GM23338 (cell line): ENCODE measurements at regions not wholly inside any gene's neighbourhood (a gene's known extent, or its start where the extent isn't known, plus 50 kb on each side); places are given as distances from the start of the nearest gene placed in this dataset.

Experiments used
- ATAC-seq: fragments of 200-7000 bp; cut with Tn5 transposase; 3 replicates; pipeline ENCODE4 v1.9.1; 2020
- DNase-seq: peaks from one replicate; pipeline ENCODE4 v3.0.0-alpha.2; 2015; ENCODE audit warnings: low spot score
- H2AFZ ChIP-seq: fragments of 200-600 bp; sonication (generic); 2 replicates; pipeline ENCODE4 v1.8.0; 2016; ENCODE audit warnings: antibody characterized with exemption, mild to moderate bottlenecking, moderate library complexity
- H3F3A ChIP-seq: fragments of 200-600 bp; sonication (generic); replicated peaks from 2 replicates; pipeline ENCODE4 v1.8.0; 2017; ENCODE audit warnings: antibody characterized with exemption, mixed run types, low read depth
- H3K27ac ChIP-seq: fragments of 200-600 bp; sonication (generic); 2 replicates; pipeline ENCODE4 v1.6.1; 2016; ENCODE audit warnings: low read depth
- H3K27me3 ChIP-seq: fragments of 200-600 bp; sonication (generic); 2 replicates; pipeline ENCODE4 v1.8.0; 2016; ENCODE audit warnings: mild to moderate bottlenecking, mixed run types, moderate library complexity; ENCODE audit not compliant: insufficient read depth
- H3K36me3 ChIP-seq: fragments of 200-600 bp; sonication (generic); 2 replicates; pipeline ENCODE4 v1.8.0; 2016; ENCODE audit warnings: mild to moderate bottlenecking; ENCODE audit not compliant: insufficient read depth
- H3K4me1 ChIP-seq: fragments of 200-600 bp; sonication (generic); 2 replicates; pipeline ENCODE4 v1.8.0; 2016; ENCODE audit warnings: mild to moderate bottlenecking, moderate library complexity; ENCODE audit not compliant: insufficient read depth
- H3K4me2 ChIP-seq: fragments of 200-600 bp; sonication (generic); 2 replicates; pipeline ENCODE4 v1.7.1; 2017; ENCODE audit warnings: mixed run types
- H3K4me3 ChIP-seq: fragments of 200-600 bp; sonication (generic); 2 replicates; pipeline ENCODE4 v1.6.1; 2016; ENCODE audit warnings: mixed run types
- H3K79me2 ChIP-seq: fragments of 200-600 bp; sonication (generic); replicated peaks from 2 replicates; pipeline ENCODE4 v1.8.0; 2017; ENCODE audit warnings: mild to moderate bottlenecking; ENCODE audit not compliant: insufficient read depth
- H3K9me2 ChIP-seq: fragments of 200-600 bp; sonication (generic); 2 replicates; pipeline ENCODE4 v1.8.0; 2017; ENCODE audit not compliant: insufficient read depth
- H4K20me1 ChIP-seq: fragments of 200-600 bp; sonication (generic); replicated peaks from 2 replicates; pipeline ENCODE4 v1.8.0; 2017; ENCODE audit warnings: mild to moderate bottlenecking; ENCODE audit not compliant: insufficient read depth
- H3K27ac Mint-ChIP-seq: 2 replicates; pipeline ENCODE4 v1.8.0; 2020; ENCODE audit warnings: inconsistent platforms, mild to moderate bottlenecking, moderate library complexity, mixed read lengths
- H3K27me3 Mint-ChIP-seq: 3 replicates; pipeline ENCODE4 v1.8.0; 2022; ENCODE audit warnings: low read depth, mild to moderate bottlenecking, moderate library complexity, mixed read lengths, inconsistent platforms; ENCODE audit not compliant: insufficient read depth, poor library complexity
- H3K36me3 Mint-ChIP-seq: 3 replicates; pipeline ENCODE4 v1.8.0; 2021; ENCODE audit warnings: low read depth, mild to moderate bottlenecking, inconsistent platforms, moderate library complexity, mixed read lengths
- H3K4me1 Mint-ChIP-seq: 3 replicates; pipeline ENCODE4 v1.8.0; 2020; ENCODE audit warnings: mild to moderate bottlenecking, inconsistent platforms, mixed read lengths
- H3K4me3 Mint-ChIP-seq: 3 replicates; pipeline ENCODE4 v1.8.0; 2021; ENCODE audit warnings: moderate library complexity, mild to moderate bottlenecking, inconsistent platforms, mixed read lengths
- H3K9me3 Mint-ChIP-seq: 3 replicates; pipeline ENCODE4 v1.8.0; 2020; ENCODE audit warnings: moderate library complexity, mild to moderate bottlenecking, inconsistent platforms, mixed read lengths
- CREB1 ChIP-seq: fragments of 250-450 bp; sonication (Bioruptor Pico); IDR thresholded peaks from 2 replicates; pipeline ENCODE4 v1.5.0; 2020; ENCODE audit warnings: low read depth, mild to moderate bottlenecking, moderate library complexity
- EZH2 ChIP-seq: fragments of 200-600 bp; sonication (generic); IDR thresholded peaks from one replicate; pipeline ENCODE4 v1.8.0; 2017; ENCODE audit warnings: antibody characterized with exemption, mild to moderate bottlenecking, low read depth; ENCODE audit not compliant: unreplicated experiment
- EZH2phosphoT487 ChIP-seq: fragments of 200-600 bp; sonication (generic); IDR thresholded peaks from one replicate; pipeline ENCODE4 v1.8.1; 2018; ENCODE audit warnings: antibody characterized with exemption; ENCODE audit not compliant: unreplicated experiment
- JUNB ChIP-seq: IDR thresholded peaks from one replicate; pipeline ENCODE4 v1.6.1; 2016; ENCODE audit warnings: antibody characterized with exemption; ENCODE audit not compliant: unreplicated experiment
- NANOG ChIP-seq: IDR thresholded peaks from 2 replicates; pipeline ENCODE4 v1.6.1; 2016; ENCODE audit warnings: antibody characterized with exemption, borderline replicate concordance
- POLR2AphosphoS5 ChIP-seq: IDR thresholded peaks from 2 replicates; pipeline ENCODE4 v1.6.1; 2016; ENCODE audit warnings: antibody characterized with exemption, low read depth
- STAT1 ChIP-seq: IDR thresholded peaks from one replicate; pipeline ENCODE4 v1.6.1; 2016; ENCODE audit warnings: antibody characterized with exemption; ENCODE audit not compliant: unreplicated experiment
- ZNF114 ChIP-seq: fragments of 250-450 bp; sonication (Bioruptor Pico); IDR thresholded peaks from 2 replicates; pipeline ENCODE4 v1.5.0; 2020; ENCODE audit warnings: mild to moderate bottlenecking, moderate library complexity
- ZNF331 ChIP-seq: fragments of 250-450 bp; sonication (Bioruptor Pico); IDR thresholded peaks from 2 replicates; pipeline ENCODE4 v1.5.0; 2020; ENCODE audit warnings: low read depth, mild to moderate bottlenecking, moderate library complexity
- TF ChIP-seq, protein P1 (sequence below): IDR thresholded peaks from 2 replicates; pipeline ENCODE4 v1.6.1; 2016; ENCODE audit warnings: antibody characterized with exemption
- TF ChIP-seq, protein P2 (sequence below): IDR thresholded peaks from one replicate; pipeline ENCODE4 v1.6.1; 2018; ENCODE audit warnings: antibody characterized with exemption; ENCODE audit not compliant: unreplicated experiment
- TF ChIP-seq, protein P3 (sequence below), 2 experiments: fragments of 200-600 bp in 1 of 2; sonication (generic) in 1 of 2; conservative IDR thresholded peaks; 2 replicates each; pipeline versions ENCODE4 v1.5.1 to v1.6.1; 2016 to 2017; ENCODE audit warnings: antibody characterized with exemption in 2 of 2, low read depth in 2 of 2, mild to moderate bottlenecking in 2 of 2, moderate library complexity in 1 of 2
- TF ChIP-seq, protein P4 (sequence below): fragments of 250-450 bp; sonication (Bioruptor Pico); IDR thresholded peaks from 2 replicates; pipeline ENCODE4 v1.5.0; 2020; ENCODE audit warnings: mild to moderate bottlenecking, moderate library complexity

DNA sequence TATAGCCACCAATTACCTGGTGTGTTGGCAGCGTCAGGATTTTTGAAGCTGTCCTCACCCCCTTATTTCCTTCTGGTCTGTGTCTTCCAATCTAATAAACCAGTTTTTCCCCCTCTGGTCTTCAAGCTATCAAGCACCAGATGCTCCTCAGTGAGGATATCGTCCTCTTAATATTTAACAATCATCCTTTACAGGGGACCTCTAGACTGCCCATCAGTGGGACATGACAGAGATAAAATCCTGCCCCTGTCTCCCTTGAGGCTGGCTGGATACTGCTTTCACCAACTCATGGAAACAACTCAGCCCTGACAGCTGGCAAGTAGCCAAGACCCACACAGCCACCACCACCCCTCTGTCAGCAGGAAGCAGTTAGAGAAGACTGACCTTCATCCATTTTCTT is 421.0 kb upstream of the API5 start:
- Mint-ChIP-seq H3K4me1 (no peaks in the 10 kb centered on the region), H3K36me3 (peaks cover 3% of the 10 kb centered on the region; the same call in 2 of the 3 replicates), H3K9me3 (peaks cover 88% of the 10 kb centered on the region), H3K27me3 (no peaks in the 10 kb centered on the region), H3K4me3 (no peak overlapping the region), H3K27ac (no peak overlapping the region)
- H3K79me2 ChIP-seq, result no peaks in the 10 kb centered on the region
- no peak overlapping the region for H2AFZ ChIP-seq
- H3K4me1 ChIP-seq, result no peaks in the 10 kb centered on the region
- no peaks in the 10 kb centered on the region for H3K27me3 ChIP-seq
- H3K4me3 ChIP-seq, result no peak overlapping the region
- TF ChIP-seq NANOG (no peak), EZH2phosphoT487 (no peak), ZNF331 (CRISPR knock-in tag) (no peak), JUNB (no peak), POLR2AphosphoS5 (no peak), STAT1 (no peak), CREB1 (CRISPR knock-in tag) (no peak), ZNF114 (CRISPR knock-in tag) (no peak), EZH2 (no peak)
- TF ChIP-seq, protein P1, sequence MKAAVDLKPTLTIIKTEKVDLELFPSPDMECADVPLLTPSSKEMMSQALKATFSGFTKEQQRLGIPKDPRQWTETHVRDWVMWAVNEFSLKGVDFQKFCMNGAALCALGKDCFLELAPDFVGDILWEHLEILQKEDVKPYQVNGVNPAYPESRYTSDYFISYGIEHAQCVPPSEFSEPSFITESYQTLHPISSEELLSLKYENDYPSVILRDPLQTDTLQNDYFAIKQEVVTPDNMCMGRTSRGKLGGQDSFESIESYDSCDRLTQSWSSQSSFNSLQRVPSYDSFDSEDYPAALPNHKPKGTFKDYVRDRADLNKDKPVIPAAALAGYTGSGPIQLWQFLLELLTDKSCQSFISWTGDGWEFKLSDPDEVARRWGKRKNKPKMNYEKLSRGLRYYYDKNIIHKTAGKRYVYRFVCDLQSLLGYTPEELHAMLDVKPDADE, result no peak
- TF ChIP-seq, protein P2, sequence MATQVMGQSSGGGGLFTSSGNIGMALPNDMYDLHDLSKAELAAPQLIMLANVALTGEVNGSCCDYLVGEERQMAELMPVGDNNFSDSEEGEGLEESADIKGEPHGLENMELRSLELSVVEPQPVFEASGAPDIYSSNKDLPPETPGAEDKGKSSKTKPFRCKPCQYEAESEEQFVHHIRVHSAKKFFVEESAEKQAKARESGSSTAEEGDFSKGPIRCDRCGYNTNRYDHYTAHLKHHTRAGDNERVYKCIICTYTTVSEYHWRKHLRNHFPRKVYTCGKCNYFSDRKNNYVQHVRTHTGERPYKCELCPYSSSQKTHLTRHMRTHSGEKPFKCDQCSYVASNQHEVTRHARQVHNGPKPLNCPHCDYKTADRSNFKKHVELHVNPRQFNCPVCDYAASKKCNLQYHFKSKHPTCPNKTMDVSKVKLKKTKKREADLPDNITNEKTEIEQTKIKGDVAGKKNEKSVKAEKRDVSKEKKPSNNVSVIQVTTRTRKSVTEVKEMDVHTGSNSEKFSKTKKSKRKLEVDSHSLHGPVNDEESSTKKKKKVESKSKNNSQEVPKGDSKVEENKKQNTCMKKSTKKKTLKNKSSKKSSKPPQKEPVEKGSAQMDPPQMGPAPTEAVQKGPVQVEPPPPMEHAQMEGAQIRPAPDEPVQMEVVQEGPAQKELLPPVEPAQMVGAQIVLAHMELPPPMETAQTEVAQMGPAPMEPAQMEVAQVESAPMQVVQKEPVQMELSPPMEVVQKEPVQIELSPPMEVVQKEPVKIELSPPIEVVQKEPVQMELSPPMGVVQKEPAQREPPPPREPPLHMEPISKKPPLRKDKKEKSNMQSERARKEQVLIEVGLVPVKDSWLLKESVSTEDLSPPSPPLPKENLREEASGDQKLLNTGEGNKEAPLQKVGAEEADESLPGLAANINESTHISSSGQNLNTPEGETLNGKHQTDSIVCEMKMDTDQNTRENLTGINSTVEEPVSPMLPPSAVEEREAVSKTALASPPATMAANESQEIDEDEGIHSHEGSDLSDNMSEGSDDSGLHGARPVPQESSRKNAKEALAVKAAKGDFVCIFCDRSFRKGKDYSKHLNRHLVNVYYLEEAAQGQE, result no peak
- TF ChIP-seq, protein P3, sequence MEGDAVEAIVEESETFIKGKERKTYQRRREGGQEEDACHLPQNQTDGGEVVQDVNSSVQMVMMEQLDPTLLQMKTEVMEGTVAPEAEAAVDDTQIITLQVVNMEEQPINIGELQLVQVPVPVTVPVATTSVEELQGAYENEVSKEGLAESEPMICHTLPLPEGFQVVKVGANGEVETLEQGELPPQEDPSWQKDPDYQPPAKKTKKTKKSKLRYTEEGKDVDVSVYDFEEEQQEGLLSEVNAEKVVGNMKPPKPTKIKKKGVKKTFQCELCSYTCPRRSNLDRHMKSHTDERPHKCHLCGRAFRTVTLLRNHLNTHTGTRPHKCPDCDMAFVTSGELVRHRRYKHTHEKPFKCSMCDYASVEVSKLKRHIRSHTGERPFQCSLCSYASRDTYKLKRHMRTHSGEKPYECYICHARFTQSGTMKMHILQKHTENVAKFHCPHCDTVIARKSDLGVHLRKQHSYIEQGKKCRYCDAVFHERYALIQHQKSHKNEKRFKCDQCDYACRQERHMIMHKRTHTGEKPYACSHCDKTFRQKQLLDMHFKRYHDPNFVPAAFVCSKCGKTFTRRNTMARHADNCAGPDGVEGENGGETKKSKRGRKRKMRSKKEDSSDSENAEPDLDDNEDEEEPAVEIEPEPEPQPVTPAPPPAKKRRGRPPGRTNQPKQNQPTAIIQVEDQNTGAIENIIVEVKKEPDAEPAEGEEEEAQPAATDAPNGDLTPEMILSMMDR (conservative IDR thresholded peaks at IDR 0.05; ENCODE audit: low read depth in 2 of 2), result no peak
- TF ChIP-seq, protein P4, sequence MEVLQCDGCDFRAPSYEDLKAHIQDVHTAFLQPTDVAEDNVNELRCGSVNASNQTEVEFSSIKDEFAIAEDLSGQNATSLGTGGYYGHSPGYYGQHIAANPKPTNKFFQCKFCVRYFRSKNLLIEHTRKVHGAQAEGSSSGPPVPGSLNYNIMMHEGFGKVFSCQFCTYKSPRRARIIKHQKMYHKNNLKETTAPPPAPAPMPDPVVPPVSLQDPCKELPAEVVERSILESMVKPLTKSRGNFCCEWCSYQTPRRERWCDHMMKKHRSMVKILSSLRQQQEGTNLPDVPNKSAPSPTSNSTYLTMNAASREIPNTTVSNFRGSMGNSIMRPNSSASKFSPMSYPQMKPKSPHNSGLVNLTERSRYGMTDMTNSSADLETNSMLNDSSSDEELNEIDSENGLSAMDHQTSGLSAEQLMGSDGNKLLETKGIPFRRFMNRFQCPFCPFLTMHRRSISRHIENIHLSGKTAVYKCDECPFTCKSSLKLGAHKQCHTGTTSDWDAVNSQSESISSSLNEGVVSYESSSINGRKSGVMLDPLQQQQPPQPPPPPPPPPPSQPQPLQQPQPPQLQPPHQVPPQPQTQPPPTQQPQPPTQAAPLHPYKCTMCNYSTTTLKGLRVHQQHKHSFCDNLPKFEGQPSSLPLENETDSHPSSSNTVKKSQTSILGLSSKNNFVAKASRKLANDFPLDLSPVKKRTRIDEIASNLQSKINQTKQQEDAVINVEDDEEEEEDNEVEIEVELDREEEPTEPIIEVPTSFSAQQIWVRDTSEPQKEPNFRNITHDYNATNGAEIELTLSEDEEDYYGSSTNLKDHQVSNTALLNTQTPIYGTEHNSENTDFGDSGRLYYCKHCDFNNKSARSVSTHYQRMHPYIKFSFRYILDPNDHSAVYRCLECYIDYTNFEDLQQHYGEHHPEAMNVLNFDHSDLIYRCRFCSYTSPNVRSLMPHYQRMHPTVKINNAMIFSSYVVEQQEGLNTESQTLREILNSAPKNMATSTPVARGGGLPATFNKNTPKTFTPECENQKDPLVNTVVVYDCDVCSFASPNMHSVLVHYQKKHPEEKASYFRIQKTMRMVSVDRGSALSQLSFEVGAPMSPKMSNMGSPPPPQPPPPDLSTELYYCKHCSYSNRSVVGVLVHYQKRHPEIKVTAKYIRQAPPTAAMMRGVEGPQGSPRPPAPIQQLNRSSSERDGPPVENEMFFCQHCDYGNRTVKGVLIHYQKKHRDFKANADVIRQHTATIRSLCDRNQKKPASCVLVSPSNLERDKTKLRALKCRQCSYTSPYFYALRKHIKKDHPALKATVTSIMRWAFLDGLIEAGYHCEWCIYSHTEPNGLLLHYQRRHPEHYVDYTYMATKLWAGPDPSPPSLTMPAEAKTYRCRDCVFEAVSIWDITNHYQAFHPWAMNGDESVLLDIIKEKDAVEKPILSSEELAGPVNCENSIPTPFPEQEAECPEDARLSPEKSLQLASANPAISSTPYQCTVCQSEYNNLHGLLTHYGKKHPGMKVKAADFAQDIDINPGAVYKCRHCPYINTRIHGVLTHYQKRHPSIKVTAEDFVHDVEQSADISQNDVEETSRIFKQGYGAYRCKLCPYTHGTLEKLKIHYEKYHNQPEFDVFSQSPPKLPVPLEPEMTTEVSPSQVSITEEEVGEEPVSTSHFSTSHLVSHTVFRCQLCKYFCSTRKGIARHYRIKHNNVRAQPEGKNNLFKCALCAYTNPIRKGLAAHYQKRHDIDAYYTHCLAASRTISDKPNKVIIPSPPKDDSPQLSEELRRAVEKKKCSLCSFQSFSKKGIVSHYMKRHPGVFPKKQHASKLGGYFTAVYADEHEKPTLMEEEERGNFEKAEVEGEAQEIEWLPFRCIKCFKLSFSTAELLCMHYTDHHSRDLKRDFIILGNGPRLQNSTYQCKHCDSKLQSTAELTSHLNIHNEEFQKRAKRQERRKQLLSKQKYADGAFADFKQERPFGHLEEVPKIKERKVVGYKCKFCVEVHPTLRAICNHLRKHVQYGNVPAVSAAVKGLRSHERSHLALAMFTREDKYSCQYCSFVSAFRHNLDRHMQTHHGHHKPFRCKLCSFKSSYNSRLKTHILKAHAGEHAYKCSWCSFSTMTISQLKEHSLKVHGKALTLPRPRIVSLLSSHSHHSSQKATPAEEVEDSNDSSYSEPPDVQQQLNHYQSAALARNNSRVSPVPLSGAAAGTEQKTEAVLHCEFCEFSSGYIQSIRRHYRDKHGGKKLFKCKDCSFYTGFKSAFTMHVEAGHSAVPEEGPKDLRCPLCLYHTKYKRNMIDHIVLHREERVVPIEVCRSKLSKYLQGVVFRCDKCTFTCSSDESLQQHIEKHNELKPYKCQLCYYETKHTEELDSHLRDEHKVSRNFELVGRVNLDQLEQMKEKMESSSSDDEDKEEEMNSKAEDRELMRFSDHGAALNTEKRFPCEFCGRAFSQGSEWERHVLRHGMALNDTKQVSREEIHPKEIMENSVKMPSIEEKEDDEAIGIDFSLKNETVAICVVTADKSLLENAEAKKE (CRISPR knock-in tag), result no peak
- no peak overlapping the region for H3K27ac ChIP-seq
- no peak overlapping the region for H3K4me2 ChIP-seq
- DNase-seq (no peak), ATAC-seq (no peak)
- no peaks in the 10 kb centered on the region for H3K9me2 ChIP-seq
- no peaks in the 10 kb centered on the region for H3K36me3 ChIP-seq
- no peaks in the 10 kb centered on the region for H4K20me1 ChIP-seq
- H3F3A ChIP-seq, result no peaks in the 10 kb centered on the region
